ENCODE measurements at regions not wholly inside any gene's neighbourhood (a gene's known extent, or its start where the extent isn't known, plus 50 kb on each side); places are given as distances from the start of the nearest gene placed in this dataset.

DNA sequence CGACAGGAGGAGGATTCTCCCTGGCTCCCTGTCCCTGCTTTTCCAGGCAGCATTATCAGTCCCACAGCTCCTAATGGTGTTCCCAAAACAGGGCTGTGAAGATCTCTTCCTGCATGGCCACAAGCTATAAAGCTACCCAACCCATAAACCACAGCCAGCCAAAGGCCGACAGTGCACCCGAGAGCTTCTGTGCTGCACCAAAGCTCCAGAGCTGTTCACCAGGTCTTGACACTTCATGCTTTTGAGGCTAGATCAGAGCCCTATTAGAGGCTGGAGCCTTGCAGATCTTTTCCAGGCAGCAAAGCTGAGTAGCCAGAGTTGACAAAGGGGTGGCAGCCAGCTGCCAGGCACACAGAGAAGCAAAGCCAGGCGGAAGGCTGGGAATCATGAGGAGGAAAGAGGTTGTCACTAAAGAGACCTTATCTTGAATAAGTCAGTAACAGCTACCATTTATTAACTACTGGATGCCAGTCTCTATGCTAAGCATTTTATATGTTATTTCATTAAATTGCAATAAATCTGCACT is 180.4 kb downstream of the KATNAL1 start:
- no peak for DNase-seq (ENCODE audit: low read depth)

DNA sequence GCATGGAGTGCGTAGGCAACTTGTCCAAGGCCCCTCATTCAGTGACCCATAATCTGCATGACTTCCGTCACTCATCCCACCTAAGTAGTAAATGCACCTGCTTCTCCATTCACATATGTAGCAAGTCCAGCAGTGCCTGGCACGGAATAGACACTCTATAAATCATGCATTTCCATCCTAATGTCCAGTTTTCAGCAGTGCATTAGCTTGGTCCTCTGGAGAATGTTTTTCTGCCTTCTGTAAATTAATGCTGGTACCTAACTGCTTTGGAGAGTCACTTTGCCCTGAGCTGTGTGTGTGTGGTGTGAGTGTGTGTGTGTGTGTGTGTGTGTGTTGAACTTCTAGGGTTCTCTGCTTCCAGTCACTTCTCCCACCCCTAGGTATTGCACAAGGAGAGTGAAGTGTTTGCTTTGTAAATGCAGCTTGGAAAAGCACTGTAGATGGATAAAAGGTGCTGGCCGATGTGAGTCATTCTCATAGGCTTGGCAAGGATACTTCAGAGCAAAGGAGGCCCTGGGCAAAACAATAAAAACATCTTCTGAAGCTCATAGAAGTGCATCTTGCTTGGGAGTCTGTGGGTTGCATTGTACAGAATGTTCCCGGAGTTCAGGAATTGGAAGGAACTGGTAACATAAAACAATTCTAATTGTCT is 181.8 kb downstream of the KATNAL1 start:
- peak; percentile 81 for DNase-seq (ENCODE audit: low read depth)

DNA sequence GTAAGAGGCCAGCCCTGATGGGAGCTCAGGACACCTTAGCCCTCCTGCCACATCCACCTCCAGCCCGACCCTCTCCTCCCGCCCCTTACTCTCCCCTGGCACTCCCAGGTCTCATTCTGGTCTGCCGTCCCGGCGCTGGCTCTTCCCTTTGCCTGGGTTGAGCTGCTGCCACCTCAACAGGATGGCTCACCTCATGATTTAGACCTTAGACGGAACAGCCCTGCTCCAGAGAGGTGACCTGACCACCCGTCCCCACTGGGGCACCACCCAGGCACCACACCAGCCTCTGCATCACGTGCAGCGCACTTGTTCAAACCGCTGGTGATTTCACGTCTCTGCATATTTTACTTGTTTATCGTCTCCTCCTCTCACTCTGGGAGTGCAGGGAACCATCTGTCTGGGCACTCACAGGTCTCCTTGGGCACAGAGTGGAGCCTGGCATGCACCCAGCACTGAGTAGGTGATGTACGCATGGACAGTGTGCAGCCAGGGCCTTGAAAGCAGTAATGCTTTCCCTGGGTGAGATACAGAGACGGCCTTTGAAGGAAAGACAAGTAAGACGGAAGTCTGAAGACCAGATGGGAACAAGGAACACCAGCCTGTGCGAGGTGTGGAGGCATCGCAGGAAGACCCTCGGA is 183.1 kb downstream of the KATNAL1 start:
- DNase-seq (ENCODE audit: low read depth) = no peak

DNA sequence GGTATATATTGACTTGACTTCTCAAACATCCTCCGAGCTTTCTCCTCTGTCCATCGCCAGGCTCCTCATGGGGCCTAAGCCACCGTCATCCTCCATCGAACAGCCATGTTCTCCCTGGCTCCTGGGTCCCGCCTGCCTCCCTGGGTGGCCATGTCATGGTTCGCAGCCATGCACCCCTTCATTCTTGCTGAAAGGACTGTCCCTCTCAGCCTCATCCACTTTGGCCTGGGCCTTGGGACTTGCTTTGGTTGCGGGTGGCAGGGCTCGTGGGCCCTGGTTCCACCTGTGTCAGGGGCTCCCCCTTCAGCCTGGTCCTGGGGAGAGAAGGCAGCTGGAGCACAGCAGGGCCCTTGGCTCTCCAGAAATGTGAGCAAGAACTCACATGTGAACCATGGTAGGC is 183.8 kb downstream of the KATNAL1 start:
- DNase-seq (ENCODE audit: low read depth) = no peak

DNA sequence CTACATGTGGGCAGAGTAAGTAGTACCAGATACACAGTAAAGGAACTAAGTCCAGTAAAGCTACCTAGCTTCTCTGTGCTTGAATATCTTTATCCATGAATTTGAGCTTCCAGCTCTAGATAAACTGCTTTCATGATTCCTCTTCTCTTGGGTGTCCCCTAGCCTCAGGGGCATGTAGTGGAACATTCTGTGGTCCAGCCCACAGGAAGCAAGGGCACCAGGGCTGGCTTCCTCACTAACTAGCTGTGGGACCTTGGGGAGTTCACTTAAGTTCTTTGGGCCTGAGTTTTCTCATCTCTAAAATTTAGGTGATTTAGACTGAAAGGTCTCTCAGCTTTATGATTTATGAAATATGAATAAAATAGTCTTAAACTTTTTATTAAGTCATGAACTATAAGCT is 185.7 kb downstream of the KATNAL1 start:
- DNase-seq (ENCODE audit: low read depth) = no peak

DNA sequence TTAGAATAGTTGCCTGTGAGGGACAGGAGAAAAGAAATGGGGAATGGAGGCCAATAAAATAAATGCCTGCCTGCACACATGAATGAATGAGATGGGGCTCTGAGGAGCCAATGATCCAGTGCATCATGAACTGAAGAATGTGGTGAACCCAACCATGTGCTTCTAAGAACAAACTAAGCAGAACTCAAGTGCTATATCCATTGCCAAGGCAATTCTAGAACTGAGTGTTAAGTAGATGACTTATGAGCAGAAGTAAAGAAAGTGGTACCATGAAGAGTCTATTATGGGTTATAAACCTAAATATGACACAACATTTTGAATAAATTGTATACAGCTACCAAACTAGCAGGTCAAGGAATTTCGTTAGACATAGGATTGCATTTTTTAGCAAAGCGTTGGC is 186.1 kb downstream of the KATNAL1 start:
- DNase-seq (ENCODE audit: low read depth) = no peak

DNA sequence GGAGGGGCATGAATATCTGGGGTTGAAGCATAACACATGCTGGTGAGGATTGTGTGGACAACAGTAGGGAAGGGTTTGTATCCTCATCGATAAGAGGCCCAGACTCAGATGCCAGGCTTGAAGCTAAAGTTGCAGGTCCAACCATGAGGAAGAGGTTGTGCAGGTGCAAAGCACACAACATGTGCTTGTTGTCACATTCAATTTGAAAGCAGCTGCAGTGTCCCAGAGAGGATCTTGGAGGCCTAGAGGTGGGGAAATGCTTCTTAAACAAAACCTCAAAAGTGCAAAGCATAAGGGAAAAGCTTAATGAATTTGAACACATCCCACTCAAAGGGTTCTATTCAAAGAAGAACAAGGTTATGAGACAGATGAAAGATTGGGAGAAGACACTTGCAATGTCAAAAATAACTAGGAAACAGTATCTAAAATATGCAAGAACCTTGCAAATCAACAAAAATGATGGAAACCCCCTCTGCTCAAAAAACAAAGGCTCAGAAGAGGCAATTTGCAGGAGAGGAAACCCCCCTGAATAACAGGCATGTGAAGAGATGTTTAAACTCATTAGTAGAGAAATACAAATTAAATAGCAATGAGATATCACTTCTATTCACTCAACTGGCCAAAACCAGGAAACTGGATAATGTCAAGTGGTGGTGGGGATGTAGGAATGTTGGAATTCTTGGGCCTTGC is 187.1 kb downstream of the KATNAL1 start:
- no peak for DNase-seq (ENCODE audit: low read depth)

DNA sequence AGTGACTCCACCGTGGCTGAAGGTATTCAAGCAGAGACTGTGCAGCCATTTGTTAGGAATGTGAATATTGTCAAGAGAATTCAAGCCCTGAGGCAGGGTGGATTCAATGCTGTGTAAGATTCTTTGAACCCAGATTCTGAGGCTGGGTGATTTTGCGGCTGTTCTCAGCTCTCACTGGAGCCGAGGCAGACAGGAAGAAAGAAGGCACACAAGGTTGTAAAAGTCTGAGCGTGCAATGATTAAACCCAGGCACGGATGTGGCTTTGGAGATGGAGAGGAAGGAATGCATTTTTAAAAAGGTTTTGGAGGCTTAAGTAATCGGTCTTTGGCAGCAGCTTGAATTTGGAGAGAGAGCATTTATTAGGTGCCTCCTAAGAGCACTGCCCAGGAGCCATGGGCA is 187.9 kb downstream of the KATNAL1 start:
- DNase-seq (ENCODE audit: low read depth) = no peak

DNA sequence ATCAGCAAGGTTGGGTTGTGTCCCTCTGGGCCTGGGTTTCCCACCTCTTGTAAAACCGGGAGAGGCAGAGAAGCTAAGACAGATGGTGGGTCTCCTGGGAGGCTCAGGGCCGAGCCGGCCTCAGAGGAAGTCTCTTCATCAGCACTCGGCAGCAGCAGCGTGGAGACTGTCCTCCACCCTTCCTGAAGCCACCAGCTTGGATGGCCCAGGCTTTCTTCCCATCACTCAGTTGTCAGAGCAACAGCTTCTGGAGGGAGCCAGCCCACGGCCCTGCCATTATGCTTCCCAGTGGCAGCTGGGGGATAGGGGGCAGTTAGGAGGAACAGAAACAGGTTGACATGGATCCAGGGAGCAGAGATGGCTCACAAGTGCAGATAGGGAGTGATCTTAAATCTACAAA is 191.0 kb downstream of the KATNAL1 start:
- DNase-seq (ENCODE audit: low read depth) = no peak

DNA sequence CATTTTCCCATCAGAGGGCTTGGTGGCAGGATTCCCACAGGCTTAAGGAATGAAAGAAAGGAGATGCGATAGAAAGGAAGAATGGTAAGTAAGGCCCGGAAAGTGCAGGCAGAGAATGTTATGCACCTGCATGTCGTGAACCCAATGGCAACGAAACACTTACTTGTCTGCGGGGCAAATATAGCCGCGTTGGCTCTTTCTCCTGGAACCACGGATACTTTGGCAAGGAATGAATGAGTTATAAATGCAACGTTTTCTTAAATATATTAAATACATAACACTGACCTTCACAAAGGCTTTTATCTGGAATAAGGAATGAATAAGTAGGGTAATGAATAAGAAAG is 192.1 kb downstream of the KATNAL1 start:
- DNase-seq (ENCODE audit: low read depth) = no peak

DNA sequence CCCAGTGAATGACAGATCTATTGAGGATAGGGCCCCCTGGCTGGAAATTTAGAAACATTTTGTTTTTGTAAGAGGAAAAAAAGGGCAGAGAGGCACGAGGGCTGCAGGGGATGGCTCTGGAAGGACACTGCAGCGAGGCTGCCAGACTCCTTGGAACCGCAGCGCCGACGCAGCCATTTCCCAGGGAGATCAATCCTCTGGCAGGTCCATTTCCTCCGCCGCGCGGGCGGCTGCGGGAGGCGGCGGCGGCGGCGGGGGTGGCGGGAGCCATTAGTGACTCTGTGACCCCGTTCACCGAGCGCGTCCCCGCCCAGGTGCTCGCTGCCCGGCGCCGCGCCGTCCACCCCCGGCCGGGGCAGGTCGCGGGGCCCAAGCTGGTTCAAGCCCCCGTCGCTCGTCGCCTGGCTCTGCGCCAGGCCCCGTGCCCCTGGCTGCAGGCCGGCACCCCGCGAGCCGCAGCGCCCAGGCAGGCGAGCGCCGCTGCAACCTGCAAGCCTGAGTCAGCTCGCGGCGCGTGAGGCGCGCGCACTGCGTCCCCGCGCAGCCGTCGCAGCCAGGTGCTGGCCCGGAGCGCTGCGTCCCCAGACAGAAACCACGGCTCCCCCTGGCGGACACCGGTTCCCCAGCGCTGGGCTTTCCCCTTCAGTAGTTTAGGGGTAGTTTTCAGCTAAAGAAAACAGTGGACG is 192.6 kb downstream of the KATNAL1 start:
- no peak for DNase-seq (ENCODE audit: low read depth)

DNA sequence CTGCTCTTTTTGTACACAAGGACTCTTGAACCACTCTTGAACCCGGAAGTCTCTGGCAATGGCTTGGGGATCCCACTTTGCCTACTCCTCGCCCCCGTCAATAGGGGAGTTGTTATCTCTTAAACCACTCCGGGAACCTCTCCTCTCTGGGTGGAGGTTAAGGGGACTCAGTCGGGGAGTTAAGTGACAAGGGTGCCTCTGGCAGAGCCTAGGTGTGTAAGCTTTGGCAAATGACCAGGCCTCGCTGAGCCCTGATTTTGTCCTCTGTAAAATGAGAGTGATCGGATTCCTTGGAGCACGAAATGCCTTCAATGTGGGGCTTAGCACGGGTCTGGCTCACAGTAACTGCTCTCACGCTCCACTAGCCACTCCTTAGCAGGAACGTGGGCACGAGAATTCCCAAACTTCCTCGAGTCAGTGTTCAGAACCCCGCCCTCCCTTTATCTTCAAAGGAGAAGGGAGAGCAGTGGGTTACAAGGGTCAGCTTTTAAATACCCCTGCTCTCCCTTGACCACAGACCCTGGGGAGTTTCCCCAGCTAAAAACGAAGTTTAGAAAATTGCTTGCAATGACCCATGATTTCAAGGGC is 193.3 kb downstream of the KATNAL1 start:
- DNase-seq (ENCODE audit: low read depth) = no peak

DNA sequence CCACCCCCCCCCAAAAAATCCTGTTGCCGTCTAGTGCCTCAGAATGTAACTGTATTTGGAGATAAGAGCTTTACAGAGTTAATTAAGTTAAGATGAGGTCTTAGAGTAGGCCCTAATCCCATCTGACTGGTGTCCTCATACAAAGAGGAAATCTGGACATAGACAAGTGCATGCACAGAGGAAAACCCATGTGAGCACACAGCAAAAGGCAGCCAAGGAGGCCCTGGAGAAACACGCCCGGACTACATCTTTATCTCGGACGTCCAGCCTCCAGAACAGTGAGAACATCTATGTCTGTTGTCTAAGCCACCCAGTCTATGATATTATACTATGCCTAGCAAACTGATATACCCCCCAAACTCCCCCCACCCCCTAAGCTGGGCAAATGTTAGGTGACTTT is 193.8 kb downstream of the KATNAL1 start:
- no peak for DNase-seq (ENCODE audit: low read depth)

DNA sequence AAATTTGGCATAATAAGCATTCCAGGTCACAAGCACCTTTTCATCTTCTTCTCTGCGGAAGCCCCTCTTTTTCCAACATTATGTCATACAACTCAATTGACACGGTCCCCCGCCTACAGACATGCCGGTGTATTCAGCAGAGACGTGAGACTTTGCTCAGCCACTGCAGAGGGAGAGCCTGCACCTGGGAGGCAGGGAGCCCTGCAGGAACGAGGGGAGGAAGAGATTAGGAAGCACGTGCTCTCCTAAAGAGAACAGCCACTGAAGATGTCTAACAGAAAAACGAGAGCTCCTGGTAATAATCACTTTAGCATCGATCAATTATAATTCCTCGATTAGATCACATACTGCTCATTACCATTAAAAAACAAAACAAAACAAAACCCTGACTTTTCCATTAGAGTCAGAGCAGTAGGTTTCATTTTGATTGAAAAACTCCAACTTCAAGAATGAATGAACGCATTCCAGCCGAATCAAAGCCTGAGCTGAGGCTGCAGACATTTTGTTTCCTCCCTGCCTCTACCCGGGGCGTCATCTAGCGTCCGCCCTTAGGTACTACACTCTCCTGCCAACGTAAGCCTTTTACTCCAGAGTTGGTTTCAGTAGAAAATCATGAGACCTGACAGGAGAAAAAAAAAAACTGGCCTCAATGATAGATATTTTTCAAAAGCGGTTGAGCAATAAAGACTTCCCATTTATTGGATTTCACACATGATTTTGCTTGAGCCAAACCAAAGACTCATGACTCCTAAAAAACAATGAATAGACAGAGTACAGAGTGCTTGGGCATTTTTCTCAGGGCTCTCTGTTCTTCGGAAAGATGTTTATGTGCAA is 194.5 kb downstream of the KATNAL1 start:
- peak; percentile 62 for DNase-seq (ENCODE audit: low read depth)

DNA sequence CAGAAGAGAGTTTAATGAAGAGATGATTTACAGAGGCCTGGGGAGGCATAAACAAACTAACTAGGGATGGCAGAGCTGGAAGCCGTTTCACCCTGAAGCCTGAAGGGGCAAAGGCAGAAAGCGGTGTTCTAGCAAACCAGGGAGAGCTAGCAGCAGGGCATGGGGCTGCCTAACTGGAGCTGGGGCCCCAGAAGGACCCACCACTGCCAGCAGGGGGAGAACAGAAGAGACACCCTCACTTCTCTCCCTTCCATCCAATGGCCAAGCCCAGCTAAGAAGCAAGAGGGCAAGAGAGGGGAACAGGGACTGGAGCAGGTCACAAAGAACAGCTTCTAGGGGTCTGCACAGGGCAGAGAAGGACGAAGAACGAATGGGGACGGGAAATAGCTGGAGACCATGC is 195.5 kb downstream of the KATNAL1 start:
- no peak for DNase-seq (ENCODE audit: low read depth)

DNA sequence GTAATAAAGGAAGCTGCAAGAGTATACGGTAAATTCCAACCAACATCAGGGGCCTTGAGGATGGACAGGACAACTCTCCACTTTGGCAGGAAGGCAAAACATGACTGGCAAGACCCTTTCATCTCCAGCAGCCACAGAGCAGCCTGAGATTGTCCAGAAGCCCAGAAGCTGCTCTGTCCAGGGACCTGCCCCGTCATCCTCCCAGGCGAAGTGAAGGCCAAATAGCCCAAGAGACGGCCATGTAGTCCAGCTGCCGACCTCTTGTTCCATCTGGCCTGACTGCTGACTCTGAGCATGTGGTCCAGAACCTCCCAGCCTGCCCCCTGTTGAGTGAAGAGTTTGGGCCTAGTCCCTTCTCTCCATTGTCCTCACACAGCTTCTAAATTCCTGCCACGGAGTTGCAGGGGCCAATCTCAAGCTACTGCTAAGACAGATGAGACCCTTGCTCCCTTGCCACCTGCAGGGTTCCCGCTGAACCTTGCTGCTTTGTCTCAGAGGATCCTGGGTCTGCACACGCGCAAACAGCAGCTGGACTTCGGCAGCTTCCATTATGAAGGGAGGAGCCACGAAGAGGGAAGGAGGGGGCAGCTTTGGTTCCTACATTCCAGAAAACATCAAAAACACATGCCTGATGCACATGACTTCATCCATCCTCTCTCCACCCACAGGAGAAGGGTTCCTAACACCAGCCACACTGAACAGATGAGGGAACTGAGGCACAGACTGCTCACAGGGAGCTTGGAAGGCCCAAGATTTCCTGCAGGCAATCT is 196.9 kb downstream of the KATNAL1 start:
- no peak for DNase-seq (ENCODE audit: low read depth)

DNA sequence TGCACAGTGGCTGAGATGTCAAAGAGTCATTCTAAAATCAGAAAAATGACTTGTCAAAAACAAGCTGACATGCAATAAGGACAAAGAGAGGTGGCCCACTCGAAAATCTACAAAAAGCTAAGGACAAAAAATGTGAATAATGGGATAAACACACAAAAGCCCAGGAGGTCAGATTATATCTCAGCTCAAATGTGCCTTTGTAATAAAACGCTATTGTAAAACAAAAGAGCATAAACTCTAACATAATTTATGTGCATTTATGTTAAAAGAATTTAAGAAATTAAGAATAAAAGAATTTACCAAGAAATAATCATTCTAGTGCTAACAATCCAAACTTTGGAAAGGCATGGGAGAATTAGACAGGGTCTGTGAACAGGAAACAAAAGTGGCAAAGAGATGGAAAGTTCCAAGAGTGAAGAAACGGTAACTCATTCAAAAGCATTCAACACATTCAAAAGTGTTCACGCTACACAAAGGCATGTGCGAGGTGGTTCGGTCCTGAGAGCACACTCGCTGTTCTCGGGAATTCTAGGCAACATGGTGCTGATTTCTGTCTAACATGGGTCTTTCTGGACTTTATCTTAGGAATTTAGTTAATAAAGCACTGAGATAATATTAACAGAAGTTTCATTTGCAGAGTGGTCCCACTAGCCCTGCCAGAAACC is 197.7 kb downstream of the KATNAL1 start:
- no peak for DNase-seq (ENCODE audit: low read depth)

DNA sequence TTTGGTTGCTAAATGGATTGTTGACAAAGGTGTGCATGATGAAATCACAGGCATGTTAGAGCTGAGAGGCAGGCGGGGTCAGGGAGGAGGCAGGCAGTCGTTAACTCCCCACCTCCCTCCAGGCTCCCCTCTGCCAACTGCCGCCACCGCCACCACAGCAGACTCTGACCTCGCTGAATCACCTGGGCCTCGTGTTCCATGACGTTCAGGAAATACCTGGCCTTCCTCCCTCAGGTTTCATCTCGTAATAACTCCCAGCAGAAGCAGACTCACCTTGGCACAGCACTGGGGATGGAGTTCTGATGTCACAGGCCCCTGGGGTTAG is 198.5 kb downstream of the KATNAL1 start:
- DNase-seq (ENCODE audit: low read depth) = no peak

DNA sequence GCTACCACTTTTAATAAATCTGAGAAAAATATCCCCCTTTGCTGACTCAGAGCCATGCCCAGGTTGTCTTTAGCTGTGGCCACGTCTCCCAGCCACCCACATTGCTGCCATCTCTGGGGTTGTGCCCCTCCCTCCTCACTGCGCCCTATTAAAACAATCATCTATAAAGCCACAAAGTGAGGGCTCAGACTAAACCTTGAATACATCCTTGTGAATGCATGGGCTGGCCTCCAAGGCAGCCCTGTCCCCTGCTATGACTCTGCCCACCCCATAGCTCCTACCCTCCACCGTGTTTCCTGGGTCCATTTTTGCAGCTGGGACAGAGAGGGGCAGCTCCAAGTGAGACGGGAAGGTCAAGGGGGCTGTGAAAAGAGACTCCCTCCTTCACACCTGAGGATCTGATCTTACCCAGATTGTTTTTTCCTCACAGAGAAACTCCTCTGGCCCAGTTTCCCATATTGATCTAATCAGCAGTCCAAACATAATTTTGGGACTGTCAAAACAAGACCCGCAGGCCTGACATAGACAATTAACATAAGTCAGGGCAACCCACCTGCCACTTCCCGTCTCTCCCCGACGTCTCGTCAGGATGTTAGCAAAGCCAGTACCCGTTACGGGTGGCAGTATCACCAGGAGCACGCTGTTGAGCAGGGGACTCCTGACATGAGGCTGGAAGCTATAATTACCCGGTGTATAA is 199.0 kb downstream of the KATNAL1 start:
- no peak for DNase-seq (ENCODE audit: low read depth)
